ENCODE measurements at regions not wholly inside any gene's neighbourhood (a gene's known extent, or its start where the extent isn't known, plus 50 kb on each side); places are given as distances from the start of the nearest gene placed in this dataset.

- no peak for DNase-seq
- no peaks in the 10 kb centered on the region for H3K27me3 ChIP-seq
- intact Hi-C loops (cut with DNase I), result no loop called here
- H3K4me1 ChIP-seq, result no peaks in the 10 kb centered on the region
- H3K27ac ChIP-seq, result no peak overlapping the region
- TF ChIP-seq, protein P1, sequence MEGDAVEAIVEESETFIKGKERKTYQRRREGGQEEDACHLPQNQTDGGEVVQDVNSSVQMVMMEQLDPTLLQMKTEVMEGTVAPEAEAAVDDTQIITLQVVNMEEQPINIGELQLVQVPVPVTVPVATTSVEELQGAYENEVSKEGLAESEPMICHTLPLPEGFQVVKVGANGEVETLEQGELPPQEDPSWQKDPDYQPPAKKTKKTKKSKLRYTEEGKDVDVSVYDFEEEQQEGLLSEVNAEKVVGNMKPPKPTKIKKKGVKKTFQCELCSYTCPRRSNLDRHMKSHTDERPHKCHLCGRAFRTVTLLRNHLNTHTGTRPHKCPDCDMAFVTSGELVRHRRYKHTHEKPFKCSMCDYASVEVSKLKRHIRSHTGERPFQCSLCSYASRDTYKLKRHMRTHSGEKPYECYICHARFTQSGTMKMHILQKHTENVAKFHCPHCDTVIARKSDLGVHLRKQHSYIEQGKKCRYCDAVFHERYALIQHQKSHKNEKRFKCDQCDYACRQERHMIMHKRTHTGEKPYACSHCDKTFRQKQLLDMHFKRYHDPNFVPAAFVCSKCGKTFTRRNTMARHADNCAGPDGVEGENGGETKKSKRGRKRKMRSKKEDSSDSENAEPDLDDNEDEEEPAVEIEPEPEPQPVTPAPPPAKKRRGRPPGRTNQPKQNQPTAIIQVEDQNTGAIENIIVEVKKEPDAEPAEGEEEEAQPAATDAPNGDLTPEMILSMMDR (IDR thresholded peaks at IDR 0.05), result no peak
- no peaks in the 10 kb centered on the region for H3K36me3 ChIP-seq
- H3K9ac ChIP-seq (ENCODE audit: low read depth in 2 of 2, low read length in 2 of 2), result no peak overlapping the region
- no peak overlapping the region for H3K4me3 ChIP-seq
- no peaks in the 10 kb centered on the region for H3K9me3 ChIP-seq
Observed at GRCh38 chr13:83378908-83379307, 503.4 kb downstream of the SLITRK1 start.

DNA sequence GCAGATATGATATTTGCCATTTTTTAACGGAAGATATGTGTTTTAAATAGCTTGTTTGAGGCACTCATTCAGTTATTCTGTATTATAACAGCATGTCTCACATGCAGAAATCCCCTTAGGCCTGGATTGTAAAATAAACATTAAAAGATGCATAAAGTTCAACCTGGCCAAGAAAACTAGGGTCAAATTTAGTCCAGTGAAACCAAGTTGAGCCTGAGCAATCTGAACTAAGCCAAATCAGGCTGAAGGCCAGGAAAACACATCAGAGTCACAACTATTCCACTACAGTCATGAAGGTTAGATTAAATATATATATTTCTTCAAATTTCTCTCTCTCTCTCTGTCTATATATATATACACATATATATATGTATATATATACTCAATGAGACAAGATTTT is 504.8 kb downstream of the SLITRK1 start:
- no peak overlapping the region for H3K4me3 ChIP-seq
- no peaks in the 10 kb centered on the region for H3K36me3 ChIP-seq
- H3K27ac ChIP-seq, result no peak overlapping the region
- H3K9ac ChIP-seq (ENCODE audit: low read depth in 2 of 2, low read length in 2 of 2), result no peak overlapping the region
- no peaks in the 10 kb centered on the region for H3K27me3 ChIP-seq
- H3K4me1 ChIP-seq, result no peaks in the 10 kb centered on the region
- no peak for DNase-seq
- H3K9me3 ChIP-seq, result no peaks in the 10 kb centered on the region
- TF ChIP-seq, protein P1 (IDR thresholded peaks at IDR 0.05), result no peak
- intact Hi-C loops (cut with DNase I), result no loop called here

GRCh38 chr13:83372786-83373185 is 509.5 kb downstream of the SLITRK1 start:
- DNase-seq, result no peak
- intact Hi-C loops (cut with DNase I), result no loop called here
- H3K4me3 ChIP-seq, result no peak overlapping the region
- no peaks in the 10 kb centered on the region for H3K4me1 ChIP-seq
- H3K27me3 ChIP-seq, result no peaks in the 10 kb centered on the region
- TF ChIP-seq, protein P1 (IDR thresholded peaks at IDR 0.05), result no peak
- no peak overlapping the region for H3K9ac ChIP-seq (ENCODE audit: low read depth in 2 of 2, low read length in 2 of 2)
- H3K36me3 ChIP-seq, result no peaks in the 10 kb centered on the region
- H3K27ac ChIP-seq, result no peak overlapping the region
- H3K9me3 ChIP-seq, result no peaks in the 10 kb centered on the region

GRCh38 chr13:83365723-83366122 is 516.6 kb downstream of the SLITRK1 start:
- Histone ChIP-seq H3K9me3 (no peaks in the 10 kb centered on the region), H3K27ac (no peak overlapping the region), H3K27me3 (no peaks in the 10 kb centered on the region), H3K4me3 (no peak overlapping the region), H3K36me3 (no peaks in the 10 kb centered on the region), H3K9ac (ENCODE audit: low read depth in 2 of 2, low read length in 2 of 2) (no peak overlapping the region), H3K4me1 (no peaks in the 10 kb centered on the region)
- intact Hi-C loops (cut with DNase I), result no loop called here
- TF ChIP-seq, protein P1 (IDR thresholded peaks at IDR 0.05), result no peak
- DNase-seq, result no peak

DNA sequence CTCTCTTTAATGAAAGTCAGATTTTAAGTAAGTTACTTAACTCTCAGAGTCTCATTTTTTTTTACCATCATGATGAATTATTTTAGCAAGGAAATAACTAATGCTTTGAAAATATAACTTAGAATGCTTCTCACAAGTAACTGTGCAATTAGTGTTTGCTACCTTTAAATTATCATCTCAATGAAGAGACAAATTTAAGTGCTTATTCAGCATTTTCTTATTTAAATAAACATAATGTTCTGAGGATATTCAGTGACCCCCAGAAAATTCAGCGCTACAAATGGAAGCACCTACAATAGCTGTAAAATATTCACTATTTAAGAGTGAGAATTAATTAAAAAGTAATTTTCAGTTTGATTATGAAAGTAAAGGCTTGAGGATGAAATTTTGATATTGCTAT is 527.2 kb downstream of the SLITRK1 start:
- H3K4me3 ChIP-seq, result no peak overlapping the region
- H3K4me1 ChIP-seq, result no peaks in the 10 kb centered on the region
- no peaks in the 10 kb centered on the region for H3K36me3 ChIP-seq
- TF ChIP-seq, protein P1 (IDR thresholded peaks at IDR 0.05), result no peak
- no peak overlapping the region for H3K9ac ChIP-seq (ENCODE audit: low read depth in 2 of 2, low read length in 2 of 2)
- no peaks in the 10 kb centered on the region for H3K9me3 ChIP-seq
- DNase-seq, result no peak
- H3K27me3 ChIP-seq, result no peaks in the 10 kb centered on the region
- intact Hi-C loops (cut with DNase I), result no loop called here
- H3K27ac ChIP-seq, result no peak overlapping the region

- no peak for DNase-seq
- Histone ChIP-seq H3K27ac (no peak overlapping the region), H3K9ac (ENCODE audit: low read depth in 2 of 2, low read length in 2 of 2) (no peak overlapping the region), H3K4me1 (no peaks in the 10 kb centered on the region), H3K27me3 (no peaks in the 10 kb centered on the region), H3K9me3 (no peaks in the 10 kb centered on the region), H3K36me3 (no peaks in the 10 kb centered on the region), H3K4me3 (no peak overlapping the region)
- intact Hi-C loops (cut with DNase I), result no loop called here
- TF ChIP-seq, protein P1 (IDR thresholded peaks at IDR 0.05), result no peak
Observed at GRCh38 chr13:83352391-83352790, 529.9 kb downstream of the SLITRK1 start.

All from colonic mucosa (tissue), 4 donors.